ENCODE measurements at regions not wholly inside any gene's neighbourhood (a gene's known extent, or its start where the extent isn't known, plus 50 kb on each side); places are given as distances from the start of the nearest gene placed in this dataset.
"Not testable (repeated sequence)": the region's sequence is repeated elsewhere in the genome, so short reads cannot be mapped to it uniquely, and the experiment has no call there.

- Histone ChIP-seq H3K27me3 (ENCODE audit: control insufficient read depth, insufficient read depth, low read length, poor library complexity, severe bottlenecking) (no peaks in the 10 kb centered on the region), H3K27ac (ENCODE audit: low read depth, low read length) (no peak overlapping the region), H3K36me3 (ENCODE audit: control insufficient read depth, insufficient read depth, low read length) (no peaks in the 10 kb centered on the region), H3K9ac (ENCODE audit: extremely low read depth, low read length, poor library complexity, severe bottlenecking) (no peak overlapping the region), H3K4me3 (ENCODE audit: low read length) (no peak overlapping the region), H3K9me3 (ENCODE audit: control insufficient read depth, low read length) (no peaks in the 10 kb centered on the region), H3K4me1 (ENCODE audit: control insufficient read depth, insufficient read depth, low read length) (no peaks in the 10 kb centered on the region)
- Mint-ChIP-seq H3K36me3 (ENCODE audit: low read depth) (no peaks in the 10 kb centered on the region), H3K27me3 (ENCODE audit: insufficient read depth) (no peaks in the 10 kb centered on the region), H3K27ac (no peak overlapping the region), H3K4me1 (no peaks in the 10 kb centered on the region), H3K9me3 (no peaks in the 10 kb centered on the region), H3K4me3 (no peak overlapping the region)
- DNase-seq: no peak
- 55 to 73% methylated on average over 3 of the region's 3 CpGs for WGBS, 2 experiments (ENCODE audit: insufficient coverage in 1 of 2, insufficient read length in 1 of 2)
- TF ChIP-seq CTCF (conservative IDR thresholded peaks at IDR 0.05): no peak
Measured at GRCh38 chr14:59134307-59134706, 54.2 kb upstream of the DAAM1 start.

GRCh38 chr14:59137256-59137655, 51.2 kb upstream of the DAAM1 start:
- H3K4me1 ChIP-seq (ENCODE audit: control insufficient read depth, insufficient read depth, low read length): no peaks in the 10 kb centered on the region
- H3K27me3 Mint-ChIP-seq (ENCODE audit: insufficient read depth): no peaks in the 10 kb centered on the region
- H3K36me3 ChIP-seq (ENCODE audit: control insufficient read depth, insufficient read depth, low read length): no peaks in the 10 kb centered on the region
- H3K27me3 ChIP-seq (ENCODE audit: control insufficient read depth, insufficient read depth, low read length, poor library complexity, severe bottlenecking): no peaks in the 10 kb centered on the region
- WGBS, 2 experiments (ENCODE audit: insufficient coverage in 1 of 2, insufficient read length in 1 of 2): 95% methylated on average over 3 of the region's 3 CpGs
- H3K4me3 ChIP-seq (ENCODE audit: low read length): no peak overlapping the region
- H3K9me3 ChIP-seq (ENCODE audit: control insufficient read depth, low read length): no peaks in the 10 kb centered on the region
- TF ChIP-seq CTCF (conservative IDR thresholded peaks at IDR 0.05): no peak
- H3K36me3 Mint-ChIP-seq (ENCODE audit: low read depth): no peaks in the 10 kb centered on the region
- no peak overlapping the region for H3K27ac ChIP-seq (ENCODE audit: low read depth, low read length)
- no peak for DNase-seq
- H3K9ac ChIP-seq (ENCODE audit: extremely low read depth, low read length, poor library complexity, severe bottlenecking): no peak overlapping the region
- no peaks in the 10 kb centered on the region for H3K9me3 Mint-ChIP-seq
- H3K27ac Mint-ChIP-seq: no peak overlapping the region
- no peaks in the 10 kb centered on the region for H3K4me1 Mint-ChIP-seq
- H3K4me3 Mint-ChIP-seq: no peak overlapping the region

- not testable (repeated sequence) for H3K27ac ChIP-seq (ENCODE audit: low read depth, low read length); H3K4me1 Mint-ChIP-seq; H3K4me1 ChIP-seq (ENCODE audit: control insufficient read depth, insufficient read depth, low read length); H3K9ac ChIP-seq (ENCODE audit: extremely low read depth, low read length, poor library complexity, severe bottlenecking); H3K27ac Mint-ChIP-seq; H3K36me3 Mint-ChIP-seq (ENCODE audit: low read depth); H3K9me3 ChIP-seq (ENCODE audit: control insufficient read depth, low read length); H3K27me3 ChIP-seq (ENCODE audit: control insufficient read depth, insufficient read depth, low read length, poor library complexity, severe bottlenecking); H3K36me3 ChIP-seq (ENCODE audit: control insufficient read depth, insufficient read depth, low read length); H3K4me3 ChIP-seq (ENCODE audit: low read length); DNase-seq; H3K27me3 Mint-ChIP-seq (ENCODE audit: insufficient read depth); H3K9me3 Mint-ChIP-seq; H3K4me3 Mint-ChIP-seq
- WGBS, 2 experiments (ENCODE audit: insufficient coverage in 1 of 2, insufficient read length in 1 of 2): 90% methylated on average over 5 of the region's 5 CpGs
Measured at GRCh38 chr14:59138576-59138975, 49.9 kb upstream of the DAAM1 start.

All from endodermal cell (in vitro differentiated cells).